ENCODE measurements at regions not wholly inside any gene's neighbourhood (a gene's known extent, or its start where the extent isn't known, plus 50 kb on each side); places are given as distances from the start of the nearest gene placed in this dataset.

DNA sequence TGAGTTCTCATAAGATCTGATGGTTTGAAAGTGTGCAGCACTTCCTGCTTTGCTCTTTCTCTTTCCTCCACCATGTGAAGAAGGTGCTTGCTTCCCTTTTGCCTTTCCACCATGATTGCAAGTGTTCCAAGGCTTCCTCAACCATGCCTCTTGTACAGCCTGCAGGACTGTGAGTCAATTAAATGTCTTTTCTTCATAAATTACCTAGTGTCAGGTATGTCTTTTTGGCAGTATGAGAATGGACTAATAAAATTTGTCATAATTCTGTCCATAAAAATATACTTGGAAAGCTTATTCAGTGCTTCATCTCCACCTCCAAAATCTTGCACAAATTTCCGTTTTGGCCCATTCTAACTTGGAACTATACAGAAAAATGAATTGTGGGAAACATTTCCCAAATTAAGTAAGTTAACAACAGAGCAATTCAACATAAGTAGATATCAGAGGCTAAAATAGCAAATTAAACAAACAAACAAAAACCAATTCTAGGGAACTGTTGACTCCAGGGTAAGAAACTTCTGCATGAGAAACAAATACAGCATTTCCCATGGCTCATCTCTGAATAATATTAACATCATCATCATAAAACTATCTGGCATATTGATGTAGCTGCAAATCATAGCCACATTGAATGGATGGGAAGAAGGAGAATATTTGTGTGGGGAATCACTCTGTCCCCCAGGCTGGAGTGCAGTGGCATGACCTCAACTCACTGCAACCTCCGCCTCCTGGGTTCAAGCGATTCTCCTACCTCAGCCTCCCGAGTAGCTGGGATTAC lies 459.5 kb upstream of the FAR2 start:
- TF ChIP-seq TAF1 (IDR thresholded peaks at IDR 0.05; ENCODE audit: borderline replicate concordance, low read depth, low read length) = no peak
- no peak for TF ChIP-seq POLR2A (IDR thresholded peaks at IDR 0.05; ENCODE audit: low read depth, low read length)
